Sigmoid colon (tissue), 6 donors: ENCODE measurements at regions not wholly inside any gene's neighbourhood (a gene's known extent, or its start where the extent isn't known, plus 50 kb on each side); places are given as distances from the start of the nearest gene placed in this dataset.

Source experiments
- DNase-seq: peaks from one replicate; pipeline ENCODE4 v3.0.0-alpha.2; 2019
- H3K27ac ChIP-seq, 4 donors: fragments of 200-600 bp; sonication (generic); one replicate each; pipeline ENCODE4 v1.5.1; 2016 to 2019; ENCODE audit warnings: mild to moderate bottlenecking in 1 of 4
- H3K27me3 ChIP-seq, 3 donors: fragments of 200-600 bp; sonication (generic); one replicate each; pipeline ENCODE4 v1.5.1; 2019; ENCODE audit warnings: mild to moderate bottlenecking in 1 of 3
- H3K36me3 ChIP-seq, 4 donors: fragments of 200-600 bp; sonication (generic); one replicate each; pipeline ENCODE4 v1.5.1; 2016 to 2019
- H3K4me1 ChIP-seq, 4 donors: fragments of 200-600 bp; sonication (generic); one replicate each; pipeline ENCODE4 v1.5.1; 2017 to 2019
- H3K4me3 ChIP-seq, 4 donors: fragments of 200-600 bp; sonication (generic); one replicate each; pipeline ENCODE4 v1.5.1; 2017 to 2019; ENCODE audit warnings: mild to moderate bottlenecking in 2 of 4, moderate library complexity in 1 of 4
- H3K9me3 ChIP-seq, 4 donors: fragments of 200-600 bp in 3 of 4; sonication (generic) in 3 of 4; one replicate each; pipeline versions ENCODE4 v1.5.1 to v1.6.1; 2013 to 2019
- CTCF ChIP-seq, 4 experiments: fragments of 450-650 bp in 3 of 4; fragments of 200-600 bp in 1 of 4; IDR thresholded peaks; one replicate each; pipeline ENCODE4 v1.5.1; 2016 to 2019; ENCODE audit warnings: antibody characterized with exemption in 4 of 4, mild to moderate bottlenecking in 3 of 4, moderate library complexity in 2 of 4
- EP300 ChIP-seq, 4 donors: sonication (generic); formaldehyde crosslinking; IDR thresholded peaks; one replicate each; pipeline ENCODE4 v1.6.1; 2017; ENCODE audit warnings: antibody characterized with exemption in 4 of 4
- POLR2A ChIP-seq, 2 donors: fragments of 450-650 bp; IDR thresholded peaks; one replicate each; pipeline ENCODE4 v1.6.1; 2016; ENCODE audit warnings: antibody characterized with exemption in 2 of 2, mild to moderate bottlenecking in 2 of 2, moderate library complexity in 2 of 2
- POLR2AphosphoS5 ChIP-seq, 4 donors: sonication (generic); formaldehyde crosslinking; IDR thresholded peaks; one replicate each; pipeline ENCODE4 v1.6.1; 2017; ENCODE audit warnings: antibody characterized with exemption in 4 of 4
- WGBS, 2 donors: extraction: QIAGEN DNeasy Blood & Tissue Kit; methylation state at CpG; one replicate each; pipeline ENCODE4 v1.1.7; 2013; 5-methylcytosine and 5-hydroxymethylcytosine counted together
- intact Hi-C: fragments of 100-400 bp; cut with DNase I; formaldehyde crosslinking; loops from one replicate; pipeline ENCODE4 v1.15.1; 2023
- donor health status: healthy with polysubstance abuse.
- donor health status: healthy.

- TF ChIP-seq EP300 (IDR thresholded peaks at IDR 0.05) (no peak), POLR2A (IDR thresholded peaks at IDR 0.05) (no peak), CTCF (IDR thresholded peaks at IDR 0.05) (no peak)
- DNase-seq: no peak
- H3K27me3 ChIP-seq: no peaks in the 10 kb centered on the region
- H3K4me3 ChIP-seq: no peak overlapping the region
- peaks cover 0 to 2% (median 0%) of the 10 kb centered on the region in 4 donors for H3K9me3 ChIP-seq
- WGBS, 2 donors: 69 to 75% methylated on average over 4 of the region's 4 CpGs
- H3K36me3 ChIP-seq: no peaks in the 10 kb centered on the region
- H3K27ac ChIP-seq: no peak overlapping the region
- intact Hi-C loops: no loop called here
- H3K4me1 ChIP-seq: no peaks in the 10 kb centered on the region
These were observed 520.5 kb upstream of the STXBP6 start for GRCh38 chr14:25570483-25570882.

GRCh38 chr14:25557466-25557865 is 507.5 kb upstream of the STXBP6 start:
- Histone ChIP-seq H3K36me3 (no peaks in the 10 kb centered on the region), H3K4me3 (no peak overlapping the region), H3K4me1 (no peaks in the 10 kb centered on the region), H3K27me3 (no peaks in the 10 kb centered on the region), H3K9me3 (no peaks in the 10 kb centered on the region), H3K27ac (no peak overlapping the region)
- TF ChIP-seq POLR2AphosphoS5 (IDR thresholded peaks at IDR 0.05) (no peak), POLR2A (IDR thresholded peaks at IDR 0.05) (no peak), CTCF (IDR thresholded peaks at IDR 0.05) (no peak), EP300 (IDR thresholded peaks at IDR 0.05) (no peak)
- DNase-seq: no peak
- intact Hi-C loops: no loop called here
- WGBS, 2 donors: 29 to 33% methylated on average over 1 of the region's 1 CpG

GRCh38 chr14:25552826-25553225 is 502.9 kb upstream of the STXBP6 start:
- intact Hi-C loops: no loop called here
- 44 to 47% methylated on average over 2 of the region's 2 CpGs for WGBS, 2 donors
- H3K4me1 ChIP-seq: no peaks in the 10 kb centered on the region
- H3K27ac ChIP-seq: no peak overlapping the region
- H3K9me3 ChIP-seq: no peaks in the 10 kb centered on the region
- no peak overlapping the region for H3K4me3 ChIP-seq
- no peak for DNase-seq
- no peaks in the 10 kb centered on the region for H3K36me3 ChIP-seq
- no peaks in the 10 kb centered on the region for H3K27me3 ChIP-seq
- TF ChIP-seq POLR2A (IDR thresholded peaks at IDR 0.05) (no peak), EP300 (IDR thresholded peaks at IDR 0.05) (no peak), POLR2AphosphoS5 (IDR thresholded peaks at IDR 0.05) (no peak), CTCF (IDR thresholded peaks at IDR 0.05) (no peak)

- Histone ChIP-seq H3K4me3 (no peak overlapping the region), H3K4me1 (no peaks in the 10 kb centered on the region), H3K27me3 (no peaks in the 10 kb centered on the region), H3K36me3 (no peaks in the 10 kb centered on the region), H3K9me3 (no peaks in the 10 kb centered on the region), H3K27ac (no peak overlapping the region)
- 51 to 56% methylated on average over 3 of the region's 3 CpGs for WGBS, 2 donors
- DNase-seq: no peak
- intact Hi-C loops: no loop called here
- TF ChIP-seq POLR2A (IDR thresholded peaks at IDR 0.05) (no peak), EP300 (IDR thresholded peaks at IDR 0.05) (no peak), CTCF (IDR thresholded peaks at IDR 0.05) (no peak), POLR2AphosphoS5 (IDR thresholded peaks at IDR 0.05) (no peak)
These were observed 501.7 kb upstream of the STXBP6 start for GRCh38 chr14:25551674-25552073.

- H3K27ac ChIP-seq: no peak overlapping the region
- no peaks in the 10 kb centered on the region for H3K9me3 ChIP-seq
- no peak for TF ChIP-seq POLR2A (IDR thresholded peaks at IDR 0.05)
- TF ChIP-seq EP300 (IDR thresholded peaks at IDR 0.05): no peak
- no peak for TF ChIP-seq CTCF (IDR thresholded peaks at IDR 0.05)
- TF ChIP-seq POLR2AphosphoS5 (IDR thresholded peaks at IDR 0.05): no peak
- 71 to 75% methylated on average over 2 of the region's 2 CpGs for WGBS, 2 donors
- H3K4me3 ChIP-seq: no peak overlapping the region
- H3K36me3 ChIP-seq: no peaks in the 10 kb centered on the region
- DNase-seq: no peak
- H3K27me3 ChIP-seq: no peaks in the 10 kb centered on the region
- intact Hi-C loops: no loop called here
- no peaks in the 10 kb centered on the region for H3K4me1 ChIP-seq
These were observed 496.9 kb upstream of the STXBP6 start for GRCh38 chr14:25546826-25547225.
